HS-5 (cell line): ENCODE measurements at regions not wholly inside any gene's neighbourhood (a gene's known extent, or its start where the extent isn't known, plus 50 kb on each side); places are given as distances from the start of the nearest gene placed in this dataset.

Source experiments
- DNase-seq: peaks from one replicate; pipeline ENCODE4 v3.0.0-alpha.2; 2012; ENCODE audit warnings: low read depth

- DNase-seq: no peak
These were observed 249.6 kb upstream of the SPRY2 start for GRCh38 chr13:80590551-80590950.

- no peak for DNase-seq
These were observed 245.4 kb upstream of the SPRY2 start for GRCh38 chr13:80586356-80586755.

GRCh38 chr13:80585531-80585930 lies 244.6 kb upstream of the SPRY2 start:
- DNase-seq: no peak

GRCh38 chr13:80584785-80585184 lies 243.9 kb upstream of the SPRY2 start:
- no peak for DNase-seq

DNA sequence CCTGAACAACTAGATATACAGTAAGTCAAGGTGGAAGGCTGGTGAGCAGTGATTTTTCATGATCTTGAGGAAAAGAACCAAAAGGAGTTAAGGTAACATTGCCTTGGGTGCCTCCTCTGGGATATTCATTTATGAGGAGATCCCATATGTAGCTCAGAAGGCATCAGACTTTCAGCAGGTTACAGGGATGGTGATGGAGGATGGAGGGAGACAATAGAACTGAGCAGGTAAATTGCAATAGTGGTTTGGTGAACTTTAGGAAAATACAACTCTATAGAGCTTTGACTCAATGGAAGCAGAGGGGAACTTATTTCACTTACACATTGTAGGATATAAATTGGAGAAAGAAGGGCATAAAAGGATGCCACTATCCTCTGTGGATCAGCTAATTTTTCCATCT lies 243.4 kb upstream of the SPRY2 start:
- DNase-seq: no peak

DNA sequence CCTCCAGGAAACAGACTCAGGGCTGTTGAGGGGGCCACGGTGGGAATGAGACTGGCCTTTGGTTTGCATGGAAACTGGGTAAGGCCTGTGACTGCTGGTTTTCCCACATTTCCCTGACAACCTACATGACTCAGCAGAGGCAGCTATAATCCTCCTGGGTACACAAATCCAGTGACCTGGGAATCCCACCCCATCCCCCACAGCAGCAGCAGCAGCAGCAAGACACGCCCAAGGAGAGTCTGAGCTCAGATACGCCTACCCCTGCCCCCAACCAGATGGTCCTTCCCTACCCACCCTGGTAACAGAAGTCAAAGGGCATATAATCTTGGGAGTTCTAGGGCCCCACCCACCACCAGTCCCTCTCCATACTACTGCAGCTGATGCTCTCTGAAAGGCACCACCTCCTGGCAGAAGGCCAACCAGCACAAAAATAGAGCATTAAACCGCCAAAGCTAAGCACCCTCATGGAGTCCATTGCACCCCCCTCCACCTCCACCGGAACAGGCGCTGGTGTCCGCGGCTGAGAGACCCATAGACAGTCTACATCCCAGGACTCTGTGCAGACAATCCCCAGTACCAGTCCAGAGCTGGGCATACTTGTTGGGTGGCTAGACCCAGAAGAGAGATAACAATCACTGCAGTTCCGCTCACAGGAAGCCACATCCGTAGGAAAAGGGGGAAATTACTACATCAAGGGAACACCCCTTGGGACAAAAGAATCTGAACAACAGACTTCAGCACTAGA lies 237.2 kb upstream of the SPRY2 start:
- DNase-seq: no peak

- no peak for DNase-seq
These were observed 236.4 kb upstream of the SPRY2 start for GRCh38 chr13:80577285-80577684.

DNA sequence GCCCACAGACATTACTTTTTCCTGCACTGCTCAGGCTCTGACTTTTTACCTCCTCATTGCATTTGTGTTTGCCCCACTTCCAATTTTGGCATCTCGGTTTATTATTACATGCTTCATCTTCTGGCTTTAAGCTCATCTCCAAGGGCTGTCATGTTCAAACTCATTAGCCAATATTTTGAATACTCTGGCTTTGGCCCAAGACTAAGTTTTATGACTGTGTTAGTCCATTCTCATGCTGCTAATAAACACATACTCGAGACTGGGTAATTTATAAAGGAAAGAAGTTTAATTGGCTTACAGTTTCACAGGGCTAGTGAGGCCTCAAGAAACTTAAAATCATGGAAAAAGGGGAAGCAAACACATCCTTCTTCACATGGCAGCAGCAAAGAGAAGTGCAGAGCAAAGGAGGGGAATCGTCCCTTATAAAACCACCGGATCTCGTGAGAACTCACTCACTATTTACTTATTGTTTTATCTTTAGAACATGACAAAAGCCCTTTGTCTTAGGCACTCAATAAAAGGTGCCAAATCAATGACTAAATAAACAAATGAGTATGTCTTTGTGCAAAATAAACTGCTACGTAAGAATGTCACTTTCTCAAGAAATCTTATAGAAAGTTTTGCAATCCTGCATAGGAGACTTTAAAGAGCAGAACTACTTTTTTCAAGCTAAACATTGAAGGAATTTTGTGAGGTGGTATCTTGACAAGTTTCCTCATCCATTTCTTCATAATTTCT lies 233.4 kb upstream of the SPRY2 start:
- no peak for DNase-seq

GRCh38 chr13:80572923-80573316 lies 232.0 kb upstream of the SPRY2 start:
- DNase-seq: no peak

DNA sequence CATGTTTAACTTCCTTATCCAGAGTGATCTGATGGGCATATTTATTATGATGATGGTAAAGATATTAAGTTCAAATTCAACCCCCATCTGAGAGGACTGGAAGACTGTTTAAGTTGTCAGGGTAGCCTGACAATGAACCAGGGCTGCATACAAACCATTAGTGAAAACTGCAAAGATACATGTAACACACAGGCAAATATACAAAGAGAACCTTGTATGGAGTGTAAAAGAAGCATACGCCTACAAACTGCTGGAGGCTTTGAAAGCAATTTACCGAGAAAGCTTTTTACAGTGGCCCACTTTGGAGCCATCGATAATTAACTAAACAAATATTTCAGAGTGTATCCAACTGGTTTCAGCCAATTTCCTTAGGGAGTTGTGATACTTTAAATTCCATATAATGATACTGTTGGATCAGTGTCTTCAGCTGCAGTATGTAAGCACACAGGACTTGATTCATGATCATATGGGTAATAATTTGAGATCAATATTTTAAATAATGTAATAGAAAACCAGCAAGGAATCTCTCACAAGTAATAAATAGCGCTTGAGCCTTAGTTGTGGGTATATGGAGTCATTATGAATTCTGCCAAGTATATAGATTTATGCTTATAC lies 231.5 kb upstream of the SPRY2 start:
- DNase-seq: no peak

DNA sequence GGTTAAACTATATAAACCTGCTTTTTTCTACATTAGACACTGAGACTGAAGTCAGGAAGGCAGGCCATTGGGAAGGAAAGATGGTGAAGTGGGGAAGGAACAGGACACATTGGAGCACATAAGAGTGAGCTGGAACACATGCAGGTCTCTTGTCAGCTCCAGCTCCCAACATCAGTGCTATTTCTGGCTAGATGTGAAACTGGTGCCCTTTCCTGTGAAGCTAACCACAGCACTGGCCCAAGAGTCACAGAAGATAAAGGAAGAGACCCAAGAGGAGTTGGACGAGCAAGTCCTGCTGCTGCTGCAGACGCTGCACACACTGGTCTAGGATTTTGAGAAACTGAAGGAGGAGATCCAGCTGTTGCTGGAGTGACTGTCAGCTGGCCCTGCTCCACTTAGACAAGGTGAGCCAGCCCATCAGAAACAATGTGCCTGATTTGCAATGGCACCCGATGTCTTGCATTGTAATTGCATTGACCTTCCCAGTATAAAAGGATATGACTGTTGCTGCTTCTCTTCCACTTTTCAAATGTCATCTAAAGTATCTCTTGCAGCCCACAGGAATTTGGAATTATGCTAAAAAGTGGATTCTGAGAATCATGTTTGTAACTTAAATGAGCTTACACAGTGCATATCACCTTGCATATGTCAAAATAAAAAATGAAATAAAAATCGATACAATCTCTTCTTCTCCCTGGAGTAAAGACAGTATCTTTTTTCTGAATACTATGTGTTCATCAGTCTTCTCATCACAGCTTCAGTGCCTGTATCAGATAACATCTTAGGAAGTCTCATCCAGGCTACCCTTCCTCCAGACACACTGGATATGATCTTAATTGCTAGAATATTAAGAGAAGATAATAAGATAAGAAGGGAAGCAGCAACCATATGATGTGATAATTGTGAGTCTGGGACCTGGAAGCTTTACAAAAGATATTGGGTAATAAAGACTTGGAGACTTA lies 230.7 kb upstream of the SPRY2 start:
- no peak for DNase-seq

- no peak for DNase-seq
These were observed 222.5 kb upstream of the SPRY2 start for GRCh38 chr13:80563439-80563838.

DNA sequence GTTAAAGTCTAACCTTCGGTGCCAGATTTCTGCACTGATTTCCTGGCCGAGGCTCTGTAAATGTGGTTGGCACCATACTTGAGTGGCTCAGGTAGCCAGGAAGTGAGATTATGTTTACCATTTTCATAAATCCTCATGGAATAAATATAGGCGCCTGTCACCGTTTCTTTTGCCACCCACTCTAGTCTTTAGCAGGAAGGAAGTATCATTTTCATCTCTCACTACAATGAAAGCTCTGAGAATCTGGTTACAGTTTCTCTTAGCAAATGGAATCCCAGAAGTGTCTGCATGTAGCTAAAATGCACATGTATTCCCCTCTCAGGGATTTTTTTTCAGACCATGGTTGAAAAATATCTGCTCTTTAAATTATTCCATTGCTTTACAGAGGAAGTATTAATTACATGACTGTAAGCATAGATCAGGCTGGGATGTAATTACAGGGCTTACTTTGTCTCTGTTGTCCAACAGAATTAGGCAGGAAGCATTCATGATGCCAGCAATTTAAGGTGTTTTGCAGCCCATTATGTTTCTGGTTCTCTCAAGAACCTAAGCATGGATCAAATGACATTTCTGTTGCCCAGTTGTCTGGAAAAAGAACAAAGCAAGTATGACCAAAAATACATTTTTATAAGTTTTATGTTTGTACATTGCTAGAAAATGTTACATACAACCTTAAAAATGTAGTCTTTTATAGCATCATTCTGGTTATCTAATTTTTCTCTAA lies 221.7 kb upstream of the SPRY2 start:
- DNase-seq: no peak

DNA sequence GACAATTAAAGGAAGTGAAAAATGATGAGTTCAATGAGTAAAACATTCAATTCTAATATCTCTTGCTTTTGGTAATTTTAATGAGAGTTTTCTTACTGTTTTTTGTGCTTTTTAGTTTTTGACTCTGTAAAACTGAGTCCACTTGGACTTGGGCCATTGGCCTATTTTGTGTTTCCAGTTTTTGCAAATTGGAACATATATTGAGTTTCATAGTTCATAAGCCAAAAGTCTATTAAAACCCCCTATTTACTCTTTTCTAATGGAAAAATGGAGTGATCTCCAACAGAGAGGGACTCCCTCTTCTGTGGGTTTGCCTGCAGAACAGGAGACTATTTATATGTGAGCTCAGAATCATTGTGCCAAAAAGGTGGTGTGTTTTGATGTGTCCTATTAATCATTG lies 219.7 kb upstream of the SPRY2 start:
- DNase-seq: no peak

DNA sequence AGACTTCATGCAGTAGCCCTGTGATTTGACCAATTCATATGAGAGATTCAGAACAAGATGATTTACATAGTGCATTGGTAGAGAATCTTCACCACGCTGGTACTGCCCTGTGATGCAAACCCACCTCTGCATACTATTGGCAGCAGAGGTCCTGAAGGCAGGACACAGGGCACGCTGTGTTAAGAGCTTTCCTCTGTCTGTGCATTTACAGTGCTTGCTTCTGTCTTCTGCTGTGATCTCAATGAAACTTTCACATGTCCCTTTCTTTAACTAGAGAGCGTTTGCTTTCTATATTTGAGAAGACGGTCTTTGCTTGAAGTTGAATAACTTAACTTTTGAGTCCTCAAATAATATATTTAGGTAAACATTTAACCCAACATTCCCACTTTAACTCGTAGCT lies 219.0 kb upstream of the SPRY2 start:
- DNase-seq: no peak

DNA sequence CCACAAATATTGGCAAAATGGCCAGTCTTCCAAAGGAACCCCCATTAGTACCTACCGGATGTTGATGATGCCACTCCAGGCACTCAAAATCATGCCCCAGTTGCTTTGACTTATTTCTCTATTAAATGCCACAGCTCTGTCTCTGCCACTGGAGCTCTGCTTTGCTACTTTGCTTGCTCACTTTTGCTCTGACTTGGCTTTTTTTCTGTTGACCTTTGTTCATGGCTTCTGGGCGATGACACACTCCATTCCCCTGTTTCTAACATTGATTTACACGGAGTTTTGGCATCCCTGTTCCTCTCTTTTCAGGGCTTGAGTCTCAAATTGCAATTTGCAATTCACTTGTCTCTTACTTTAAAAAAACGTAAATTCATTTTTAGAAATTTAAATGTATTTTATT lies 217.1 kb upstream of the SPRY2 start:
- DNase-seq: no peak

DNA sequence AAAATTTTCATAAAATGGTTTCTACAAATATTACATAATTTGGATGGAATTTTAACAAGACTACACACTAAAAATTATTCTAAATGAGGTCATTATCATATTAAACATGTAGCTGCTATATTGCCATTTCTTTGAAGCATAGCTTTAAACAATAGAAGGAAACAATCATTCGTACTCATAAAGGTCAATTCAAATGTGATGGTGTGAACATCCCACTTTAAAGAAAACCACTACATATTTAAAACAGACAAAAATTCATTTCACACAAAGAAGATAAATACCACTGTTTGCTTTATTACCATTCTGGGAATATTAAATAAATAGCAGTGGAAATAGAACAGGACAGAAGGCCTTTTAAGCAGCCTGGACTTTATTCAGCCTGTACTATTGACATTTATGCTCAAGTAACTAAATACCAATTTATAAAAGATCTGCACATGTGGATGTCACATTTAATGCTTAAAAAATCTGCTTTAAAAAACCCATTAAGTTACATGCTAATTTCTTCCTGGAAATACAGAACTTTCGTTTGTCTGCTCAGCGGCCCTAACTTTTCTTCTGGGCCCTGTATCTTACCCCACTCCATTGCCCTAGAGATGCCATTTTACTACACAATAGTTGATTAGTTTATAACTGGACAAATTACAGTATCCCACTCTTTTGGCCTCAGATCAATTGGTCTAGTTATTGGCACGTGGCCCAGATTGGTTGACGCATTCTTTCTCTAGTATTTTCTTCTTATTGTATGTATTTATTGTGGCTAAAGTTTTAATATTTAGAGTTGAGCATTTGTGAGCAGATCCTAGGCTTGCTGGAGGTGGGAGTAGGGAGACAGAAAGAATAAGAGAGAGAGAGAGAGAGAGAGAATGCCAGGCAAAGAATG lies 215.1 kb upstream of the SPRY2 start:
- no peak for DNase-seq

- DNase-seq: no peak
These were observed 212.0 kb upstream of the SPRY2 start for GRCh38 chr13:80552851-80553440.

DNA sequence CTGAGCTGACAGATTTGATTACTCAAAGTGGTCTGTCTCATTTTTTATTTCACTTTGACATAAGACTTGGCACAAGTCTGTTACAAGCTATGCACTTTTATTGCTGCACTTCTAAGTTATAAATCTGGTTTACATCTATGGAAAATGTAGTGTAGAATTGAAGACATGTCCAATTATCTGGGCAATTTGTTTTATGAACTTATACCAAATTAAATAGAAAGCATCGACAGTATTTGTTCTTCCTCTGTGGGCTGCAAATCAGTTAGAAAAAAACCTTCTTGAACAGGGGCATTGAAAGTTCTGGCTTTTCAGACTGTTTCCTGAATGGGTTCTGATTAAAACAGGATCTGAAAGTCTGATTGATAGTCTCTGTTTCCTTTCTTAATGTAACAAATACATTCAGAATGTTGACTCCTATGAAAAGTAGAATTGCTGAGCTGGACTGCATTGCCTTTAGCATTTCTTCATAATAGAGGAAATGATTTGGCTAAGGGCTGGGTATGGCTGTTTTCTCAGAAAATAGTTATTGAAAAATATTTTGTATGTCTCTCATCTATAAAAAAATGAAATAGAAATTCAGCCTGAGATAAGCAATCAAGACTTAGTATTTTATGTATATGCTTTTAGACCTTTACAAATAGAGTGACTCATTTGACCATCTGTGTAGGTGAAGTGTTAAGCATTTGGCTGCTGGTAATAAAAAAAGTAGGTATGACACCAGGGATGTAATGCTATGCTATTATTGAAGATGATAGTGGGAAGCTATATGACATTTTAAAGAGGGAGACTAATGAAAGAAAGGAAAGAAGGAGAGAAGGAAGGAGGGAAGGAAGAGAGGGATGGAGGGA lies 210.9 kb upstream of the SPRY2 start:
- no peak for DNase-seq
